Left ventricle myocardium superior (tissue), 1 donor: ENCODE measurements at regions not wholly inside any gene's neighbourhood (a gene's known extent, or its start where the extent isn't known, plus 50 kb on each side); places are given as distances from the start of the nearest gene placed in this dataset.
"Not testable (repeated sequence)": the region's sequence is repeated elsewhere in the genome, so short reads cannot be mapped to it uniquely, and the experiment has no call there.

Experiments used
- ATAC-seq: fragments of 200-7000 bp; cut with Tn5 transposase; one replicate; pipeline ENCODE4 v1.9.1; 2020; ENCODE audit warnings: mild to moderate bottlenecking, moderate library complexity
- DNase-seq: peaks from one replicate; pipeline ENCODE4 v3.0.0-alpha.2; 2020
- intact Hi-C: fragments of 100-400 bp; cut with micrococcal nuclease; formaldehyde crosslinking; loops from one replicate; pipeline ENCODE4 v1.11.0; 2022
- donor health status: DM: no; HTN: yes; CAD: no; lungs with severe emphysema.

GRCh38 chr4:100340512-100341485, 150.5 kb upstream of the DDIT4L start:
- ATAC-seq (no peak), DNase-seq (no peak)
- intact Hi-C loops: no loop called here

GRCh38 chr4:100339870-100340269, 149.6 kb upstream of the DDIT4L start:
- intact Hi-C loops: no loop called here
- DNase-seq (no peak), ATAC-seq (no peak)

GRCh38 chr4:100333491-100333890, 143.2 kb upstream of the DDIT4L start:
- intact Hi-C loops, DNase-seq, ATAC-seq: not testable (repeated sequence)

- ATAC-seq: no peak
These were observed 127.0 kb upstream of the DDIT4L start for GRCh38 chr4:100317032-100317864.

GRCh38 chr4:100314057-100314456, 123.8 kb upstream of the DDIT4L start:
- DNase-seq (no peak), ATAC-seq (no peak)
- intact Hi-C loops: no loop called here

More at GRCh38 chr4:100317032-100317864, 127.0 kb upstream of the DDIT4L start:
- intact Hi-C loops: no loop called here
- DNase-seq: no peak

GRCh38 chr4:100312615-100313350, 122.5 kb upstream of the DDIT4L start:
- intact Hi-C loops: no loop called here
- DNase-seq: no peak
- no peak for ATAC-seq

GRCh38 chr4:100311181-100311580, 120.9 kb upstream of the DDIT4L start:
- ATAC-seq: no peak
- no peak for DNase-seq
- intact Hi-C loops: no loop called here

- DNase-seq (no peak), ATAC-seq (no peak)
- intact Hi-C loops: no loop called here
These were observed 115.8 kb upstream of the DDIT4L start for GRCh38 chr4:100306018-100306417.

- no peak for ATAC-seq
- no peak for DNase-seq
- intact Hi-C loops: no loop called here
These were observed 112.1 kb upstream of the DDIT4L start for GRCh38 chr4:100302061-100303026.

- ATAC-seq (peak; percentile 93), DNase-seq (no peak)
- intact Hi-C loops: no loop called here
These were observed 109.0 kb upstream of the DDIT4L start for GRCh38 chr4:100299046-100299840.

- ATAC-seq: no peak
- intact Hi-C loops: no loop called here
These were observed 105.5 kb upstream of the DDIT4L start for GRCh38 chr4:100295792-100296191.

GRCh38 chr4:100294356-100294755, 104.1 kb upstream of the DDIT4L start:
- ATAC-seq: no peak
- intact Hi-C loops: no loop called here
- no peak for DNase-seq

More at GRCh38 chr4:100295792-100296191, 105.5 kb upstream of the DDIT4L start:
- no peak for DNase-seq

GRCh38 chr4:100290585-100290984, 100.3 kb upstream of the DDIT4L start:
- intact Hi-C loops: no loop called here
- ATAC-seq (no peak), DNase-seq (no peak)

- intact Hi-C loops: no loop called here
- no peak for ATAC-seq
- DNase-seq: no peak
These were observed 99.7 kb upstream of the DDIT4L start for GRCh38 chr4:100289946-100290345.

- ATAC-seq (no peak), DNase-seq (no peak)
- intact Hi-C loops: no loop called here
These were observed 99.2 kb upstream of the DDIT4L start for GRCh38 chr4:100289530-100289888.

GRCh38 chr4:100288811-100289529, 98.7 kb upstream of the DDIT4L start:
- intact Hi-C loops: no loop called here
- DNase-seq (no peak), ATAC-seq (no peak)

- ATAC-seq: no peak
- no peak for DNase-seq
- intact Hi-C loops: no loop called here
These were observed 97.9 kb upstream of the DDIT4L start for GRCh38 chr4:100288161-100288560.
